SK-N-SH treated with all-trans-retinoic acid at 6 μM for 48 hours (cell line): ENCODE measurements at regions not wholly inside any gene's neighbourhood (a gene's known extent, or its start where the extent isn't known, plus 50 kb on each side); places are given as distances from the start of the nearest gene placed in this dataset.

ENCODE experiments used
- ATAC-seq: fragments of 200-7000 bp; cut with Tn5 transposase; 3 replicates; pipeline ENCODE4 v1.9.1; 2020; ENCODE audit warnings: mild to moderate bottlenecking, moderate library complexity
- ARNTL ChIP-seq: fragments of 450-650 bp; formaldehyde crosslinking; IDR thresholded peaks from 2 replicates; pipeline ENCODE4 v1.5.0; 2020; ENCODE audit warnings: low read depth, mild to moderate bottlenecking, moderate library complexity, borderline replicate concordance
- BACH2 ChIP-seq: fragments of 250-450 bp; sonication (Bioruptor Pico); IDR thresholded peaks from 2 replicates; pipeline ENCODE4 v1.9.0; 2021; ENCODE audit warnings: mild to moderate bottlenecking, borderline replicate concordance
- CREB5 ChIP-seq: fragments of 250-450 bp; sonication (Bioruptor Pico); IDR thresholded peaks from 2 replicates; pipeline ENCODE4 v1.5.1; 2020; ENCODE audit warnings: low read depth, mild to moderate bottlenecking, moderate library complexity
- CSDC2 ChIP-seq: fragments of 250-450 bp; sonication (Bioruptor Pico); IDR thresholded peaks from 2 replicates; pipeline ENCODE4 v1.5.0; 2020; ENCODE audit warnings: mild to moderate bottlenecking, moderate library complexity
- ESRRG ChIP-seq: fragments of 250-450 bp; sonication (Bioruptor Pico); IDR thresholded peaks from 2 replicates; pipeline ENCODE4 v1.6.1; 2021; ENCODE audit warnings: mild to moderate bottlenecking
- GLIS3 ChIP-seq: fragments of 250-450 bp; sonication (Bioruptor Pico); IDR thresholded peaks from 2 replicates; pipeline ENCODE4 v1.5.0; 2020; ENCODE audit warnings: mild to moderate bottlenecking, moderate library complexity
- ISL1 ChIP-seq: fragments of 250-450 bp; sonication (Bioruptor Pico); IDR thresholded peaks from 2 replicates; pipeline ENCODE4 v2.1.2; 2022; ENCODE audit warnings: mild to moderate bottlenecking, moderate library complexity
- OSR1 ChIP-seq: fragments of 250-450 bp; sonication (Bioruptor Pico); IDR thresholded peaks from 2 replicates; pipeline ENCODE4 v1.8.0; 2022; ENCODE audit warnings: moderate library complexity, mild to moderate bottlenecking, inconsistent platforms
- PATZ1 ChIP-seq: fragments of 250-450 bp; sonication (Bioruptor Pico); IDR thresholded peaks from 2 replicates; pipeline ENCODE4 v1.8.0; 2020; ENCODE audit warnings: mild to moderate bottlenecking, moderate library complexity, borderline replicate concordance
- PPARA ChIP-seq: fragments of 250-450 bp; sonication (Bioruptor Pico); IDR thresholded peaks from 2 replicates; pipeline ENCODE4 v1.5.0; 2020; ENCODE audit warnings: mild to moderate bottlenecking, borderline replicate concordance
- RARB ChIP-seq: fragments of 250-450 bp; sonication (Bioruptor Pico); IDR thresholded peaks from 2 replicates; pipeline ENCODE4 v1.8.0; 2021; ENCODE audit warnings: mild to moderate bottlenecking, moderate library complexity
- SNAI2 ChIP-seq: fragments of 250-450 bp; sonication (Bioruptor Pico); IDR thresholded peaks from 2 replicates; pipeline ENCODE4 v1.5.0; 2020; ENCODE audit warnings: mild to moderate bottlenecking, moderate library complexity
- TCF4 ChIP-seq: fragments of 250-450 bp; sonication (Bioruptor Pico); IDR thresholded peaks from 2 replicates; pipeline ENCODE4 v1.8.0; 2021; ENCODE audit warnings: mild to moderate bottlenecking, moderate library complexity, borderline replicate concordance
- TOX ChIP-seq: fragments of 250-450 bp; sonication (Bioruptor Pico); IDR thresholded peaks from 2 replicates; pipeline ENCODE4 v1.8.0; 2021; ENCODE audit warnings: mild to moderate bottlenecking, moderate library complexity, borderline replicate concordance
- TSHZ2 ChIP-seq: fragments of 250-450 bp; sonication (Bioruptor Pico); IDR thresholded peaks from 2 replicates; pipeline ENCODE4 v1.5.0; 2020; ENCODE audit warnings: mild to moderate bottlenecking, moderate library complexity
- ZC3H10 ChIP-seq: fragments of 250-450 bp; sonication (Bioruptor Pico); IDR thresholded peaks from 2 replicates; pipeline ENCODE4 v1.5.1; 2021; ENCODE audit warnings: mild to moderate bottlenecking, moderate library complexity
- ZFP3 ChIP-seq: fragments of 250-450 bp; sonication (Bioruptor Pico); IDR thresholded peaks from 2 replicates; pipeline ENCODE4 v1.5.0; 2020; ENCODE audit warnings: mild to moderate bottlenecking, moderate library complexity
- ZFP30 ChIP-seq: fragments of 450-650 bp; formaldehyde crosslinking; IDR thresholded peaks from 2 replicates; pipeline ENCODE4 v1.5.0; 2022; ENCODE audit warnings: mild to moderate bottlenecking, moderate library complexity
- ZNF565 ChIP-seq: fragments of 450-650 bp; formaldehyde crosslinking; conservative IDR thresholded peaks from 2 replicates; pipeline ENCODE4 v1.5.0; 2020; ENCODE audit warnings: low read depth, mild to moderate bottlenecking, moderate library complexity
- ZNF70 ChIP-seq: fragments of 450-650 bp; formaldehyde crosslinking; IDR thresholded peaks from 2 replicates; pipeline ENCODE4 v1.5.0; 2020; ENCODE audit warnings: mild to moderate bottlenecking, moderate library complexity
- ZNF8 ChIP-seq: fragments of 450-650 bp; formaldehyde crosslinking; IDR thresholded peaks from 2 replicates; pipeline ENCODE4 v1.5.0; 2020; ENCODE audit warnings: mild to moderate bottlenecking, moderate library complexity

GRCh38 chr2:236986524-236987330 lies 99.0 kb upstream of the COPS8 start:
- TF ChIP-seq ZNF565 (CRISPR knock-in tag) (no peak), TCF4 (no peak), ZFP30 (CRISPR knock-in tag) (no peak), CSDC2 (no peak), TSHZ2 (no peak), PPARA (no peak), GLIS3 (no peak), PATZ1 (CRISPR knock-in tag) (no peak), ZFP3 (no peak), ZNF8 (CRISPR knock-in tag) (no peak)
- no peak for ATAC-seq

GRCh38 chr2:236988216-236988615 lies 97.5 kb upstream of the COPS8 start:
- TF ChIP-seq PATZ1 (CRISPR knock-in tag), result no peak
- no peak for TF ChIP-seq SNAI2 (CRISPR knock-in tag)
- TF ChIP-seq CSDC2, result no peak
- TF ChIP-seq CREB5, result no peak
- TF ChIP-seq ZC3H10 (CRISPR knock-in tag), result no peak
- no peak for TF ChIP-seq TOX
- TF ChIP-seq ESRRG (CRISPR knock-in tag), result no peak
- TF ChIP-seq ZNF8 (CRISPR knock-in tag), result no peak
- TF ChIP-seq ZNF70, result no peak
- ATAC-seq, result no peak

GRCh38 chr2:236988690-236989624 lies 96.7 kb upstream of the COPS8 start:
- no peak for ATAC-seq
- TF ChIP-seq ZNF8 (CRISPR knock-in tag), result no peak
- no peak for TF ChIP-seq SNAI2 (CRISPR knock-in tag)
- TF ChIP-seq ZFP30 (CRISPR knock-in tag), result no peak
- no peak for TF ChIP-seq RARB (CRISPR knock-in tag)
- no peak for TF ChIP-seq TCF4
- TF ChIP-seq ZFP3, result no peak
- TF ChIP-seq CREB5, result no peak
- no peak for TF ChIP-seq ESRRG (CRISPR knock-in tag)
- no peak for TF ChIP-seq TOX
- TF ChIP-seq BACH2 (CRISPR knock-in tag), result no peak
- TF ChIP-seq ISL1 (CRISPR knock-in tag), result no peak
- TF ChIP-seq ZC3H10 (CRISPR knock-in tag), result no peak
- no peak for TF ChIP-seq PATZ1 (CRISPR knock-in tag)
- TF ChIP-seq ARNTL (CRISPR knock-in tag), result no peak
- TF ChIP-seq TSHZ2, result no peak
- TF ChIP-seq ZNF70, result no peak
- no peak for TF ChIP-seq OSR1 (CRISPR knock-in tag)
